ENCODE measurements at regions not wholly inside any gene's neighbourhood (a gene's known extent, or its start where the extent isn't known, plus 50 kb on each side); places are given as distances from the start of the nearest gene placed in this dataset.

DNA sequence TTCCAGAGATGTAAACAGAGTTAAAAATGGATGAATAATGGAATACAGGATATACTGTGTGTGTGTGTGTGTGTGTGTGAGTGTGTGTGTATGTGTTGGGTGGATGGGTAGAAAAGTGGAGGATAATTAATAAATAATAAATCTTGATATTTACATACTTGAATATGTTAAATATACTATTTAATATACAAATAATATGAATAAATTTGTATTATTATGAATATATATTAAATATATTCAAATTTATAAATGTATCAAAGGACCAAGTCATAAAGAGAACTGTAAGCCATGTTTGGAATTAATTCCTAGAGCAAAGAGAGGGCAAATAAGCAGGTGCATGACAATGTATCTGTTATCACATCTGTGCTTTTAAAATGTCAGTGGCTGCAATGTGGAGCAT is 225.3 kb downstream of the ALG10B start:
- Mint-ChIP-seq H3K27ac (no peak overlapping the region), H3K9me3 (peaks cover 0 to 17% (median 7%) of the 10 kb centered on the region in 9 donors), H3K4me3 (no peak overlapping the region), H3K4me1 (no peaks in the 10 kb centered on the region), H3K27me3 (no peaks in the 10 kb centered on the region), H3K36me3 (no peaks in the 10 kb centered on the region)
- POLR2A ChIA-PET, result no interaction called here
- DNase-seq, result no peak
- no peak for ATAC-seq

DNA sequence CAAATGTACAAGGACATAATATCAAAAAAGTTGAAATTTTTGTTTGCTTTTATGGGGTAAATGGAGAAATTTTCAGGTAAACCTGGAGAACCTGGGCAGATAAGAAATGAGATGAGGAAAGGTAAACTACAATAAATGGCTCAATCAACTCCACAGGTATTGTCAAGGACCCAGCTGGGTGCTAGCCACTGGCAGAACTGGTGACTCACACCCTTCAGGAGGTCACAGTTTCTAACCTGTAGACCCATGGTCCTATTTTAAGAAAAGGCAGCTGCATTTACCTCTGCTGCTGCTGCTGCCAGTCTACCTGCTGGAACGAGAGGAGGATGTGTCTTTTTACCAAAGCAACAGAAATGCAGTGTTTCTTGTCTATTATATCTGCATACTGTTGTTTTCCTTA is 226.6 kb downstream of the ALG10B start:
- Mint-ChIP-seq H3K36me3 (no peaks in the 10 kb centered on the region), H3K4me1 (no peaks in the 10 kb centered on the region), H3K9me3 (peaks cover 1 to 30% (median 13%) of the 10 kb centered on the region in 9 donors), H3K27ac (no peak overlapping the region), H3K27me3 (no peaks in the 10 kb centered on the region), H3K4me3 (no peak overlapping the region)
- ATAC-seq (no peak), DNase-seq (no peak)
- POLR2A ChIA-PET, result no interaction called here

DNA sequence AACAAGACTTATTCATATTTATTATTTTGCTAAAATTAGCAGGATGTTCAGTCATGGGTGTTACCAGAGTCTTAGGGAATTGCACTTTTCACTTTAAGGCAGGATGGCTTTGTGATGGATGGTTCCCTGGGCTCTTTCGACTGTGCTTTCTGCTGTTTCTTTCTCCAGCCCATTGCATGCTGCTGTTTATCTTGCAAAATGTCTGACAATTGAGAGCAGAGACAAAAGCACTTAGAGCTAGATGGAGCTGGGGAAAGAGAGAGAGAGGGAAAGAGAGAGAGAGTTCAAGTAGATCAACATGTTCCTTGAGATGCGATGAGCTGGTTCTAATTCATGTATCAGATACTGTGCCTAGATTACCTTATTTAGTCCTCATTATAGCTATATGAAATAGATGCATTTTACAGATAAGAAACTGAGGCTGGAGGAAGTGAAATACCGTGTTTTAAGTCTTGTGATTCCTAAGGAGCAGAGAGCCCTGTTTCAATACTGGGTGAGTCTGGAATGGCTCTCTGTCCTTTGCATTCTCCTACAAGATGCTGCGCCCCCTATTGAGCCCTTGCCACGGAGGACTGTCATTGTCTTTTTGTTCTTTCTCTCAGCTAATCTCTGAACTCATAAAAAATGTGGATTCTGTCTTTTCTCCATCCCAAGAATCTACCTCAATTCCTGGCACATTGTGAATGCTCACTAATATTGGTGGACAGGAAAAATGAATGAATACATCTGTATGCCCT is 227.9 kb downstream of the ALG10B start:
- no peaks in the 10 kb centered on the region for H3K4me1 Mint-ChIP-seq
- H3K4me3 Mint-ChIP-seq, result no peak overlapping the region
- ATAC-seq (no peak), DNase-seq (no peak)
- POLR2A ChIA-PET, result no interaction called here
- peaks cover 0 to 2% (median 0%) of the 10 kb centered on the region in 3 donors for H3K36me3 Mint-ChIP-seq
- no peak overlapping the region for H3K27ac Mint-ChIP-seq
- peaks cover 0 to 35% (median 14%) of the 10 kb centered on the region in 9 donors for H3K9me3 Mint-ChIP-seq
- H3K27me3 Mint-ChIP-seq, result no peaks in the 10 kb centered on the region

DNA sequence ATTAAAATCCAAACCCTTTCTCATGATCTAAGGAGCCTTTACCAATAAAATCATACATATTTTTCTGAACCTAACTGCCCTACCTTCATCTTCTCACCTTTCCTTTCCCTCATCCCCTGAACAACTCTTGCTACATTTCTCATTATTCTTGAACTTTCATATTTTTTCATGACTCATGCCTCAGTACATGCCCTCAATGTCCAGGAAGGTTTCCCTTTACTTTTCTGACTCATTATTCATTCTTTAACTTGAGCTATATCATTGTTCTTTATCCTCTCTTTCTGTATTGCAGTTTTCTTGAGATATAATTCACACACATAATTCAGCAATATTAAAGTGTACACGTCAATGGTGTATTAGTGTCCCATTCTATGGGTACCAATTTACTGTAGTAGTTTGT is 231.0 kb downstream of the ALG10B start:
- H3K36me3 Mint-ChIP-seq, result peaks cover 0 to 6% (median 0%) of the 10 kb centered on the region in 3 donors
- H3K27ac Mint-ChIP-seq, result no peak overlapping the region
- H3K4me1 Mint-ChIP-seq, result no peaks in the 10 kb centered on the region

DNA sequence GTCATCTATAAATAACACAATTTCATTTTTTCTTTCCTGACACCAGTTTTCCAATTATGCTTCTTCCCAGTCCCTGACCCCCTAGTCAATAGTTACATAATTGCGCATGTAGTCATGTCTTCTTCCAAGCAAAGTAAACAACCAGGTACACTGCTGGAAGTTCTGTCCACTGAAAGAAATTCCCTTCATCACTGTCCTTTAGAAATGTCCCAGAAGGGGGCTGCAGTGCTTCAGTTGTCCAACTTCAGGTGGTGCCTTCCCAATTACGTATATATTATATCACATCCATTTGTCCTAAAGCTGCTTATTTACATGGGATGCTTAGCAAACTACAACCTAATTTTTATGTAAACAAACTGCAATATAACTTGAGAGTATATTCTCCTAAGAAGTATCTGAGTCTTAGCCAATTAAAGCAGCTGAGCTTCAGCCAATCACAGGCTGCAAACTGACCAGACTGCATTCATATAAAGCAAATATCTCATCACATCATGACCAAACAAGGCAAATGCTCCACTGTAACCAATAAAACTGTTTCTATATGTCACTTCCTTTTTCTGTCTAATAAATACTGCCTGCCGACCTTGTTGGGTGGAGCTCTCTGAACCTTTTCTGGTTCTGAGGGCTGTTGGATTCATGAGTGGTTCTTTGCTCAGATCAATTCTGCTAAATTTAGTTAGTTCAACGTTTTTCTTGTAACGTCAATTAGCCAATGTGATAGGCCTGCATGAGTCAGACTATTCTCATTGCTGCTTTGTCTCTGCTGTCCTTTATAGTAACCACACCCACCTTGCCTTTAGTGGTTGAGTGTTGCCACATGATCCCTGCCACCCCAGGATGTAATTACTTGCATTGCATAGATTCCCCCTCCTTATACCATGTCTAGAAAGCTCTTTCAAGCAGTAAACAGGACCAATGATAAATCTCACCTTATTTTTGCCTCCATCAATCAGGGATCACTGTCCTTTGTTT is 239.3 kb downstream of the ALG10B start:
- Mint-ChIP-seq H3K9me3 (peaks cover 2 to 32% (median 13%) of the 10 kb centered on the region in 9 donors), H3K36me3 (no peaks in the 10 kb centered on the region), H3K27ac (no peak overlapping the region), H3K27me3 (no peaks in the 10 kb centered on the region), H3K4me1 (no peaks in the 10 kb centered on the region), H3K4me3 (no peak overlapping the region)
- DNase-seq, result no peak
- ATAC-seq, result no peak
- POLR2A ChIA-PET, result interaction anchor here (0.6 kb wide), 1 partner anchor 23 kb away, joined by 3 read pairs; no protein-coding TSS in a partner anchor

More for the DNA sequence above, 231.0 kb downstream of the ALG10B start:
- H3K4me3 Mint-ChIP-seq, result no peak overlapping the region
- H3K27me3 Mint-ChIP-seq, result no peaks in the 10 kb centered on the region
- ATAC-seq (no peak), DNase-seq (no peak)
- POLR2A ChIA-PET, result no interaction called here
- peaks cover 6 to 34% (median 15%) of the 10 kb centered on the region in 9 donors for H3K9me3 Mint-ChIP-seq

DNA sequence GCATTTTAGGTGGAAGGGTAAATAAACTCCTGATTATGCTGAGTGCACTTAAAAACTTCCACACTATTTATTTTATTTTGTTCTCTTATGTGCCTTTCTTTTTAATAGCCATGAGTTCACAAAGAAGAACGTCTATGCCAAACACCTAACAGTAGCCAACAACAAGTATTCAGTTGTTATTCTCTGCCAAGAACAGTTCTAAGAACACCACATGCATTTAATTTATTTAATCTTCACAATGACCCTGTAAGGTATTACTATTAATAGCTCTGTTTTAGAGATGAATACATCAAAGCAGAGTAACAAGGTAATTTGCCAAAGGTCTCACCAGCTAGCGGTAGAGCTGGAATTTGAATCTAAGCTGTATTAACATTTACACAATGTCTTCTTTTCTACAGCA is 240.1 kb downstream of the ALG10B start:
- H3K27me3 Mint-ChIP-seq, result no peaks in the 10 kb centered on the region
- no peak overlapping the region for H3K27ac Mint-ChIP-seq
- POLR2A ChIA-PET, result no interaction called here
- peaks cover 2 to 28% (median 13%) of the 10 kb centered on the region in 9 donors for H3K9me3 Mint-ChIP-seq
- ATAC-seq (no peak), DNase-seq (no peak)
- no peaks in the 10 kb centered on the region for H3K36me3 Mint-ChIP-seq
- H3K4me1 Mint-ChIP-seq, result no peaks in the 10 kb centered on the region
- H3K4me3 Mint-ChIP-seq, result no peak overlapping the region

DNA sequence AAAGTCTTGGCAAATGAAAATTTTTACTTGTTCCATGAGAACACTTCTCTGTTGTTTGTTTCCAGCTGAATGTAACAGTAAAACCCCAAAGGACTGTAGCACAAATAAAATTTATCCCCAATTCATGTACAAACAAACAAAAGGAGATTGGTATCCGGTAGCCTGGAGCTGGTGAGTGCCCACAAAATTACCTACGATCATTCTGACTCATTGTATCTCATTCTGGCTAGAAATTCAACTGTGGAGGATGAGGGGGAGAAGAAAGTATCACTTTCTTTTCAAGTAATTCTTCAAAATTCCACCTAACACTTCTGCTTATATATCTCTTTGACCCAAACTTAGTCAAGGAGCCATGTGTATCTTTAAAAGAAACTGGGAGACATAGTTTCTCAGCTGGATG is 268.5 kb downstream of the ALG10B start:
- ATAC-seq (no peak), DNase-seq (no peak)
- POLR2A ChIA-PET, result no interaction called here
- Mint-ChIP-seq H3K4me1 (peaks cover 0 to 2% (median 0%) of the 10 kb centered on the region in 4 donors), H3K4me3 (no peak overlapping the region), H3K27me3 (no peaks in the 10 kb centered on the region), H3K36me3 (no peaks in the 10 kb centered on the region), H3K27ac (no peak overlapping the region), H3K9me3 (peaks cover 0 to 18% (median 4%) of the 10 kb centered on the region in 9 donors)

DNA sequence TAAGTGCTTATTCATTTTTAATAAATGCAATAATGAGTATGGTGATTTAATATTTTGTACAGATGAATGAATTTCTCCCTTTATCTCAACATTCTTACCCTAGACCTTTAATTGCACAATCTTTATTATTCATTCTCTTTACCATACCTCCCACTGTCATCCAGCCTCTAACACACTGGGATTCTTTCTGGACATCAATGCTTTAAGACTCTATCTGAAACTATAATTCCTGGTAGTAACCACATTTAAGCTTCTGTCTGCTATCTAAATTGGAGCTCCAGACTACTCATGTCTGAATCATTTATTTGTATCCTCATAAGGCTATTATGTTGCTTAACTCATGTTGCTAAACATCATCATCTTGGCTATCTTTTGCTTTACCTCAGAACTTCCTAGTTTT is 270.2 kb downstream of the ALG10B start:
- Mint-ChIP-seq H3K36me3 (no peaks in the 10 kb centered on the region), H3K27ac (no peak overlapping the region)

DNA sequence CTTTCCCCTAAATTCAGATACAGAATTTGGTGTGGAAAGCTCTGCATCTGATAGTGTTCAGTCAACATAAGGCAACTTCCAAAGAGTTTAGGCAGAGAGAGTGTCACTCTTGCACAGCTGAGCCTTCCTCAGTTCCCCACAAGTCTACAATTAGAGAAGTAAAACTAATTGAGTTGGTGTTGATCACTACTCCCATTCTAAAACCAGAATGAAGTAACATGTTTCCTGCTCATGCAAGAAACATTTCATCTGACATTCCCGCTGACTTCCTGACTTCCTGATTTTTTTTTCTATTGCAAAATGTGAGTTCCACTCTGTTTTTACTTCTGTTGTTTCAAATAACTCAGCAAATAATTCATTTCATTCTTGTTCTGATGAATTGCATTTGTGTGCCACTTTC is 271.0 kb downstream of the ALG10B start:
- H3K9me3 Mint-ChIP-seq, result peaks cover 0 to 21% (median 4%) of the 10 kb centered on the region in 9 donors
- peaks cover 0 to 2% (median 0%) of the 10 kb centered on the region in 4 donors for H3K4me1 Mint-ChIP-seq
- H3K4me3 Mint-ChIP-seq, result no peak overlapping the region
- POLR2A ChIA-PET, result no interaction called here
- no peaks in the 10 kb centered on the region for H3K36me3 Mint-ChIP-seq
- no peak overlapping the region for H3K27ac Mint-ChIP-seq
- H3K27me3 Mint-ChIP-seq, result no peaks in the 10 kb centered on the region
- no peak for DNase-seq
- no peak for ATAC-seq

More for the DNA sequence above, 270.2 kb downstream of the ALG10B start:
- POLR2A ChIA-PET, result no interaction called here
- Mint-ChIP-seq H3K4me1 (peaks cover 0 to 2% (median 0%) of the 10 kb centered on the region in 4 donors), H3K9me3 (peaks cover 0 to 18% (median 4%) of the 10 kb centered on the region in 9 donors), H3K27me3 (no peaks in the 10 kb centered on the region), H3K4me3 (no peak overlapping the region)
- no peak for DNase-seq
- no peak for ATAC-seq

DNA sequence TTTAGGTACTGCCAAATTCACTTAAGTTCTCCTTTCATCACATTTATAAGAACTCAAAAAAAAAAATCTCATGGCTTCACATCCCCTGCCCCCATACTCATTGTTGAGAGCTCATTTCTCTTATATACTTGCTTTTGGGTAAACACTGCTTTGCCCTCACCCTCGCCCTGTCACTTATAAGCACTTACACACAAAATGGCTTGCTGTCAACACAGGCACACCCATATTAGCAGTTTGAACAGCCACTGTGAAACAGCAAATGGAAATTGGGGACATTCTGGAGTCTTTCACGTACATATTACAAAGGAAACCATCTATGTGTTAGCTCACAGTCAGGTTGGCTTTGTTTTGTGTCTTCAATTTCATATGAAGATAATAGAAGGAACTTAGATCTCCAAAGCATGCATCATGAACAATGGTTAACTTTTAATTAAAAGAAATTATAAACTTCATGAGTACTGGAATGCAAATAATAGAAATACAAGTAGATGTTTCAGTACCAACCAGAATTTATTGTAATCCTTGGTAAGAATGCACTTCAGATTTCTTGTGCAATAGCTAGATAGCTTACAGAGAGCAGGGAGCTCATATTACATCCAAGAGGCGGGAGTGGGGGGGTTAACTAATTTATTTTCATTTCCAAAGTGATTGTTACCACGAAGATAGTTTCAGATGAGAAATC is 272.2 kb downstream of the ALG10B start:
- no peak for ATAC-seq
- Mint-ChIP-seq H3K27me3 (no peaks in the 10 kb centered on the region), H3K4me1 (peaks cover 0 to 2% (median 0%) of the 10 kb centered on the region in 4 donors), H3K9me3 (peaks cover 0 to 23% (median 4%) of the 10 kb centered on the region in 9 donors), H3K4me3 (no peak overlapping the region), H3K36me3 (no peaks in the 10 kb centered on the region), H3K27ac (no peak overlapping the region)
- POLR2A ChIA-PET, result no interaction called here
- no peak for DNase-seq

DNA sequence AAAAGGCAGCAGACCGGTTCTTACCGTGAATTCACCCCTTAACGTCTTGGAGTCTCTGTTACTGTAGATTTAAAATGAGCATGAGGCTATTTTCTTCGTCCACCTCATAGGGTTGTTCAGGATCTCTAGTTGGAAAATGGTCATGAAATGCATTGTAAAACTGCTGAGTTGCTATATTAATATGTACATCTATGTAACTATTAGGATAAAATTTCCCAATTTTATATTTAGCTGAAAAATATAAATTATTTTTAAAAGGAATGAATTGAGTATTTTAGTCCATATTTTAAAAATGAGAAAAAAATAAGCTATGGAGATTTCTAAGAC is 272.7 kb downstream of the ALG10B start:
- Mint-ChIP-seq H3K36me3 (no peaks in the 10 kb centered on the region), H3K27me3 (no peaks in the 10 kb centered on the region), H3K27ac (no peak overlapping the region), H3K4me3 (no peak overlapping the region), H3K9me3 (peaks cover 0 to 23% (median 4%) of the 10 kb centered on the region in 9 donors), H3K4me1 (peaks cover 0 to 2% (median 0%) of the 10 kb centered on the region in 4 donors)
- ATAC-seq (no peak), DNase-seq (no peak)
- POLR2A ChIA-PET, result no interaction called here

DNA sequence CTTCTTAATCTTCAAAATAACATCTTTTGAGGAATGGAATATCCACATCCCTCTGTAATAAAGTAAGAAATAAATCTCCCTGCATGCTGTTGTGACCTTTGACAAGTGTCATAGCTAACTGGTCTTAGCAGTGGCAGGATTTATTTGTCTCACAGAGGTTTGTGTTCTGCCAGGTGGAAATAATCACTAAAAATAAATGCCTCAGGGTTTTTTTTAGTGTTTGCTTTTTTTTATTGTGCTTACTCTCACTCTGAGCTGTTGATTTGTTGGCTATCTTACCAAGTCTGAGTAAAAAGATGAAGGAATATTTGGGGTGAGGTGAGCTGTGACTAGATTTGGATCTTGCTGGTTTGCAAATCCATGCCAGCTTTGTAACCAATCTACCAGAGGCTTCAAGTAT is 285.4 kb downstream of the ALG10B start:
- Mint-ChIP-seq H3K9me3 (peaks cover 5 to 37% (median 13%) of the 10 kb centered on the region in 9 donors), H3K36me3 (peaks cover 0 to 19% (median 0%) of the 10 kb centered on the region in 3 donors), H3K27me3 (no peaks in the 10 kb centered on the region), H3K4me1 (no peaks in the 10 kb centered on the region), H3K27ac (no peak overlapping the region), H3K4me3 (no peak overlapping the region)
- no peak for ATAC-seq
- POLR2A ChIA-PET, result no interaction called here
- DNase-seq, result no peak
